Activated CD8-positive, alpha-beta T cell treated with anti-CD3 and anti-CD28 coated beads, Interleukin-2, amount 10 ng/mL, durations not matched to agents 7 days and 5 days (primary cell): ENCODE measurements at regions not wholly inside any gene's neighbourhood (a gene's known extent, or its start where the extent isn't known, plus 50 kb on each side); places are given as distances from the start of the nearest gene placed in this dataset.
"Not testable (repeated sequence)": the region's sequence is repeated elsewhere in the genome, so short reads cannot be mapped to it uniquely, and the experiment has no call there.

ENCODE experiments used
- ATAC-seq: fragments of 150-1000 bp; cut with Tn5 transposase; one replicate; pipeline ENCODE4 v1.10.0; 2021; ENCODE audit warnings: moderate library complexity
- CTCF ChIA-PET: fragments of 350-600 bp; sonication (Branson Sonifier 250); formaldehyde crosslinking; loops from one replicate; lab custom pipeline; 2021; ENCODE audit warnings: antibody characterized with exemption; lab: Charles Lee
- POLR2A ChIA-PET: fragments of 350-600 bp; sonication (Branson Sonifier 250); formaldehyde crosslinking; loops from one replicate; lab custom pipeline; 2021; ENCODE audit warnings: antibody characterized with exemption; lab: Charles Lee
- DNase-seq: peaks from one replicate; pipeline ENCODE4 v3.0.0-alpha.2; 2020
- H3K27ac Mint-ChIP-seq: one replicate; pipeline ENCODE4 v1.8.0; 2021; ENCODE audit warnings: mild to moderate bottlenecking, mixed read lengths
- H3K27me3 Mint-ChIP-seq: one replicate; pipeline ENCODE4 v1.8.0; 2021; ENCODE audit warnings: low read depth, mixed read lengths
- H3K36me3 Mint-ChIP-seq: one replicate; pipeline ENCODE4 v1.8.0; 2021; ENCODE audit warnings: low read depth, mixed read lengths
- H3K4me1 Mint-ChIP-seq: one replicate; pipeline ENCODE4 v1.8.0; 2021; ENCODE audit warnings: low read depth, mixed read lengths
- H3K4me3 Mint-ChIP-seq: one replicate; pipeline ENCODE4 v1.8.0; 2021; ENCODE audit warnings: mild to moderate bottlenecking, mixed read lengths
- H3K9me3 Mint-ChIP-seq: one replicate; pipeline ENCODE4 v1.8.0; 2022; ENCODE audit warnings: mixed read lengths; ENCODE audit not compliant: insufficient read depth

DNA sequence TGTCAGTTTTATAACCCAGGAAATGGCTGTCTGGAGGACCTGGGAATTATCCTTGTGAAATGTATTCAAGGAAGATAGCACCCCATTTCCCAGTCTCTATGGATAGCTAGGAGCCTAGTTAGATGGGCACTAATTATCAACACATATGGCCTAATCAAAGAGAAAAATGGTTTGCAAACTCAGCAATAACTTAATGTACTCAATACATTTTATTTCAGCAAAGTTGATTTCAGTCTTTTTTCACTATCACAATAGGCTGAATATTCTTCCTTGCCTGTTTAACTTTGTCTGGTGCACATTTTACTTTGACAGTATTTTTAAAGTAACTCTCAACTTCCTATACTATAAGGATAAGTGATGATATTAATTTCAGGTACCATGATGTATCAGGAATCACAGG lies 756.3 kb downstream of the CCDC85A start:
- Mint-ChIP-seq H3K36me3 (no peaks in the 10 kb centered on the region), H3K9me3 (peaks cover 19% of the 10 kb centered on the region), H3K27ac (no peak overlapping the region), H3K27me3 (no peaks in the 10 kb centered on the region), H3K4me3 (no peak overlapping the region), H3K4me1 (no peaks in the 10 kb centered on the region)
- CTCF ChIA-PET = no interaction called here
- POLR2A ChIA-PET = no interaction called here
- DNase-seq (no peak), ATAC-seq (no peak)

DNA sequence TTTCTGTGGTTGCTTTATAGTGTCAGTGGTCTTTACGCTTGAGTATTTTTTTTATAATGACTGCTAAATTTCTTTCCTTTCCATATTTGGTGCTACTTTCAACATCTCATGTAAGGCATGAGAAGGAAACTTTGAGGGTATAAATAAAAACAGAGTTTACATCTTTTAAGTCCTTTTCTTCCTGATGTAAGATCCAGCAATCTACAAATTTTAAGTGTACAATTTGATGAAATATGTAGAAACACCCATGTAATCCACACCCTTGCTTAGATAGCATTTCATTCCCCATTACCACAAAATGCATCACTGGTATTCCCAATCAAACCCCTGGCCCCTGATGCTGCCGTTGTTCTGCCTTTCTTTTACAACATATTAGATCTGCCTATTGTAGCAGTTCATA lies 769.1 kb downstream of the CCDC85A start:
- H3K4me1 Mint-ChIP-seq = no peaks in the 10 kb centered on the region
- no peak for ATAC-seq

DNA sequence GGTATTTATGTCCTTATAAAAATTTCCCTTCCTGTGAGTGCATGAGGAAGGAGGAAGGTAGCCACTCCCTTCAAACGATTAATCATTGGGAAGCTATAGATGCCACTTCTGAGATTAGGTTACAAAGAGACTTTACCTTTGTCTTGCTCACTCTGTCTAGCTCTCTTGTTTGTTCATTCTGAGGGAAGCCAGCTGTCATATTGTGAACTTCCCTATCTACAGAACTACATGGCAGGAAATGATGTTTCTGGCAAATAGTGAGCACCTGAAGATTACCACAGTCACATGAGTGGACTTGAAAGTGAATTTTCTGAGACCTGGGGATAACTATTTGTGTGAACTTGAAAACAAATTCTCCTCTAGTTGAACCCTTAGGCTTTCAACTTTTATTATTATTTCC lies 776.8 kb downstream of the CCDC85A start:
- Mint-ChIP-seq H3K4me3 (no peak overlapping the region), H3K9me3 (peaks cover 5% of the 10 kb centered on the region), H3K27me3 (no peaks in the 10 kb centered on the region), H3K4me1 (no peaks in the 10 kb centered on the region), H3K36me3 (no peaks in the 10 kb centered on the region), H3K27ac (no peak overlapping the region)
- no peak for ATAC-seq
- CTCF ChIA-PET = no interaction called here
- no peak for DNase-seq
- POLR2A ChIA-PET = no interaction called here

More for the DNA sequence above, 769.1 kb downstream of the CCDC85A start:
- POLR2A ChIA-PET = no interaction called here
- Mint-ChIP-seq H3K27ac (no peak overlapping the region), H3K4me3 (no peak overlapping the region), H3K27me3 (no peaks in the 10 kb centered on the region), H3K36me3 (no peaks in the 10 kb centered on the region), H3K9me3 (peaks cover 23% of the 10 kb centered on the region)
- no peak for DNase-seq
- CTCF ChIA-PET = no interaction called here

DNA sequence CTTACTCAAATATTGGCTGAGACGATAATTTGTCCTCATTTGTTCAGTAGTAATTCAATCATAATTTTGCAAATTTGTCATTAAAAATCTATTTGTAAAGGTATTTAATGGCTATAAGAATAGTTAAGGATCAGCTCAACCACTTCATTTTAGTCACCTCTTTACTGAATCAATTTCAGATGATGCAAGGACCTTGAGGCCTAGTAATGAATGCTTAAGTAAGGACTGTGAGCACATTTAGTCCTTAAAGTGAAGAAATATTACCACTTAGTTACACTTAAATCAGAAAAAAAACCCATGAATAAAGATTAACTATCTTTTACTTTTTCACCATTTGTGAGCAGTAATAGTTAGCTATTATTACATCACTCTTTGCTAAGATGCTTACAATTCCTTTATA lies 778.9 kb downstream of the CCDC85A start:
- no peaks in the 10 kb centered on the region for H3K27me3 Mint-ChIP-seq
- H3K9me3 Mint-ChIP-seq = no peaks in the 10 kb centered on the region
- ATAC-seq = no peak
- POLR2A ChIA-PET = no interaction called here
- H3K27ac Mint-ChIP-seq = no peak overlapping the region
- no peaks in the 10 kb centered on the region for H3K4me1 Mint-ChIP-seq
- no peaks in the 10 kb centered on the region for H3K36me3 Mint-ChIP-seq
- no peak overlapping the region for H3K4me3 Mint-ChIP-seq
- no peak for DNase-seq
- CTCF ChIA-PET = no interaction called here

DNA sequence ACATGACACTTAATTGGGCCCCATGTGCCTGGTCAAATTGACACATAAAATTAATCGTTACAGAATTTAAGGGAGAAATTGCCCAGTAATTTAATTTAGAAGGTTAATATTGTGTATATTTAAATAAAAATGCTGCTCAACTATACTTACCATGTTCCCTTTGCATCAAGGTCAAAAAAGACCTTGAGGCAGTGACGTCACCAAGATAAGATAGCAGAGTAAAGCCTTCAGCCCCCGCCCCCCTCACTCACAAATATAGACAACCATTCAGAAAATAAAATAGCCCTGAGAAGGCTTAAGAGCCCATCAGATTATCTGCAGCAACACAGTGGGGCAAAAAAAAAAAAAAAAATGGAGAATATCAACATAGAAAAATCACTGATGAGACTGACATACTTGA lies 785.7 kb downstream of the CCDC85A start:
- DNase-seq (no peak), ATAC-seq (no peak)
- H3K27ac Mint-ChIP-seq = no peak overlapping the region
- H3K4me3 Mint-ChIP-seq = no peak overlapping the region
- H3K27me3 Mint-ChIP-seq = no peaks in the 10 kb centered on the region
- no peaks in the 10 kb centered on the region for H3K4me1 Mint-ChIP-seq
- ChIA-PET CTCF (no interaction called here), POLR2A (no interaction called here)
- no peaks in the 10 kb centered on the region for H3K36me3 Mint-ChIP-seq
- peaks cover 19% of the 10 kb centered on the region for H3K9me3 Mint-ChIP-seq

DNA sequence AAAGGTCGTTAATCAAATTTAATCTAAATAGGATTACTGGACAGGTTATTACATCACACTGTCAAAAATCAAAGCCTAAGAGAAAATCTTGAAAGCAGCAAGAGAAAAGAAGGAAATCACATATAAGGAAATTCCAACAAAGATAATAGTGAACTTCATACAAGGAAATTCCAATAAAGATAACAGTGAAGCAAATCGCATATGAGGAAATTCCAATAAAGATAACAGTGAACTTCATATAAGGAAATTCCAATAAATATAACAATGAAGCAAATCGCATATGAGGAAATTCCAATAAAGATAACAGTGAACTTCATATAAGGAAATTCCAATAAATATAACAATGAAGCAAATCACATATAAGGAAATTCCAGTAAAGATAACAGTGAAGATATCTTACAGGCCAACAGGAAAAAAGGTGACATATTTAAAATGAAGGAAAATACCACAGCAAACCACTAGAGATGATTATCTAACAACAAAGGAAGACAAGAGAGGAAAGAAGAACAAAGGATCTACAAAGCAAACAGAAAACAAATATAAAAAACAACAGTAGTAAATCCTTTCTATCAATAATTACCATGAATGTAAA lies 787.7 kb downstream of the CCDC85A start:
- ATAC-seq (no peak), DNase-seq (no peak)
- ChIA-PET POLR2A (no interaction called here), CTCF (no interaction called here)
- no peaks in the 10 kb centered on the region for H3K36me3 Mint-ChIP-seq
- peaks cover 19% of the 10 kb centered on the region for H3K9me3 Mint-ChIP-seq
- H3K27ac Mint-ChIP-seq = no peak overlapping the region
- H3K27me3 Mint-ChIP-seq = no peaks in the 10 kb centered on the region
- no peaks in the 10 kb centered on the region for H3K4me1 Mint-ChIP-seq
- H3K4me3 Mint-ChIP-seq = no peak overlapping the region

DNA sequence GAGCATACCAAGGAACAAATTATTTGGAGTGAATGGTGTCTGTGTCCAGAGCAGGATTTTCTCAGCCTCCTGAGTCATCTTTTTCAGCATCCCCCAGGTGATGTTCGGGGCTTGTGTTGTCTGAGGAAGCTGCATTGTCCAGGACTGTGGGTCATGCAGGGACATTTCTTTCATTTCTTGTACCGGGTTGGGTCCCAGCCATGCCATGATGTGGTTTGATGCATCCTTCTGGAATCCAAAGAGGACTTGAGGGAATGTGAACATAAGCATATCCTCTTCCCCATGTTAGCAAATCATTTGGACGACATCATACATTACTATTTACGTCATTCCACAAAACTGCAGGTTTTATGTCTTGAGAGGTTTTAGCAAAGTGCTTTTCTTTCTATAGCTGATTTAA lies 797.8 kb downstream of the CCDC85A start:
- Mint-ChIP-seq H3K9me3 (peaks cover 31% of the 10 kb centered on the region), H3K36me3 (no peaks in the 10 kb centered on the region), H3K27ac (no peak overlapping the region), H3K4me1 (no peaks in the 10 kb centered on the region), H3K4me3 (no peak overlapping the region), H3K27me3 (no peaks in the 10 kb centered on the region)
- no peak for DNase-seq
- ChIA-PET POLR2A (no interaction called here), CTCF (no interaction called here)
- no peak for ATAC-seq

DNA sequence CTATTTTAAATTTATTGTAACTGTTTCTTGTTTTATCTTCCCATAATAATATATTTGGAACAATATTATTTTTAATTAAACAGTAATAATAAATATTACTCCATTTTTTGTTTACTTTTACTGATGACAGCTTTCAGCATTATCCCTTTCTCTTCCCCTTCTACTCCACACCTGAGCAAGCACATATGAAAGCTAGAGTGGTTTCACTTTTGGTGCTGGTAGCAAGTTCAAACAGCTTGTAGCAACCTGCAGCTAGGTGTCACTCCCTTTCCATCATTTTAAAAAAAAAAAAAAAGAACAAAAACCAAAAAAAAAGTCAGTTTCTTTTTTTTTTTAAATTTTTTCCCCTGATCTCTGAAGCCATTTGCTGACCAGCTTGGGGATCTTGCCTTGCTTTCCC lies 801.8 kb downstream of the CCDC85A start:
- CTCF ChIA-PET = no interaction called here
- ATAC-seq (no peak), DNase-seq (no peak)
- no peaks in the 10 kb centered on the region for H3K36me3 Mint-ChIP-seq
- no peaks in the 10 kb centered on the region for H3K27me3 Mint-ChIP-seq
- POLR2A ChIA-PET = no interaction called here
- H3K27ac Mint-ChIP-seq = no peak overlapping the region
- H3K9me3 Mint-ChIP-seq = peaks cover 17% of the 10 kb centered on the region
- H3K4me1 Mint-ChIP-seq = no peaks in the 10 kb centered on the region
- H3K4me3 Mint-ChIP-seq = no peak overlapping the region

DNA sequence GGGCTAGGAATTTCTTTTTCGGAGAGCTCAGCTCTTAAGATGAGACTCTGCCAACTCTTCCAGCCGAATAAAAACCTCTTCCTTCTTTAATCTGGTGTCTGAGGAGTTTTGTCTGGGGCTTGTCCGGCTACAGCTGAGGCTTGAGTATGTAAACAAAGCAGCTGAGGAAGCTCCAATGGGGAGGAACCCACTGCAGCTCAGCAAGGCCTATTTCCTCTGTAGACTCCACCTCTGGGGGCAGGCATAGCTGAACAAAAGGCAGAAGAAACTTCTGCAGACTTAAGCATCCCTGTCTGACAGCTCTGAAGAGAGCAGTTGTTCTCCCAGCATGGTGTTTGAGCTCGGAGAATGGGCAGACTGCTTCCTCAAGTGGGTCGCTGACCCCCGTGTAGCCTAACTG lies 838.7 kb downstream of the CCDC85A start:
- peaks cover 21% of the 10 kb centered on the region for H3K9me3 Mint-ChIP-seq
- H3K4me1 Mint-ChIP-seq = no peaks in the 10 kb centered on the region
- POLR2A ChIA-PET = no interaction called here
- H3K4me3 Mint-ChIP-seq = no peak overlapping the region
- H3K36me3 Mint-ChIP-seq = no peaks in the 10 kb centered on the region
- ATAC-seq (no peak), DNase-seq (no peak)
- H3K27ac Mint-ChIP-seq = no peak overlapping the region
- CTCF ChIA-PET = no interaction called here
- H3K27me3 Mint-ChIP-seq = no peaks in the 10 kb centered on the region

DNA sequence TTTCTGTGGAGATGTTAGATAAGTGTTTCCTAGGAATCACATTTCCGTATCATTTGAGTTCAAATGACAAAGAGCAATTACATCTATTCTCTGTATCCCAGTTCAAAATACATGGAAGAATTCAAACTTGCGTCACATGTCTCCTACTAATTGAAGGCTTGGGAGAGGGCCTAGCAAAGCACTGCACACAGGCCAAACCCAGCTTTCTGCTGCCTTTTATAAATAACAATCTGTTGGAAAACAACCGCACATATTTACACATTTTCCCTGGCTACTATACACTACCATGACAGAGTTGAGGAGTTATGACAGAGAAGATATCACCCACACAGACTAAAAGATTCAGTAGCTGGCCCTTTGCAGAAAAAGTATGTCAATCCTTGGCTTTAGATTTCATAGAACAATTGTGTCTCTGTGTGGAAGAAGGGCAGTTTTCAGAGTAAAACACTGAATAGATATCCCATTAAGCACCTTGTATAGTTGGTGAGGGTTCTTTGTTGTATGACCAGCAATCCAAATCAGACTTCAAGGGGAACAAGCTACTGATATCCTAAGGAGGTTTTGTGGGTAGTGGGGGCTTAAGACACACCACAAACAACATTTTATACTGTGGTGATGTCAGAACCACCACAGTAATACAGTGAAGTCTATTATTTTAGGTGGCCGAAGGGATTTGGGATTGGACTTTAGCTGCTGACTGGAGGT lies 861.3 kb downstream of the CCDC85A start:
- DNase-seq (no peak), ATAC-seq (no peak)
- Mint-ChIP-seq H3K27ac (no peak overlapping the region), H3K9me3 (peaks cover 27% of the 10 kb centered on the region), H3K27me3 (no peaks in the 10 kb centered on the region), H3K4me3 (no peak overlapping the region), H3K36me3 (no peaks in the 10 kb centered on the region), H3K4me1 (no peaks in the 10 kb centered on the region)
- ChIA-PET CTCF (no interaction called here), POLR2A (no interaction called here)

DNA sequence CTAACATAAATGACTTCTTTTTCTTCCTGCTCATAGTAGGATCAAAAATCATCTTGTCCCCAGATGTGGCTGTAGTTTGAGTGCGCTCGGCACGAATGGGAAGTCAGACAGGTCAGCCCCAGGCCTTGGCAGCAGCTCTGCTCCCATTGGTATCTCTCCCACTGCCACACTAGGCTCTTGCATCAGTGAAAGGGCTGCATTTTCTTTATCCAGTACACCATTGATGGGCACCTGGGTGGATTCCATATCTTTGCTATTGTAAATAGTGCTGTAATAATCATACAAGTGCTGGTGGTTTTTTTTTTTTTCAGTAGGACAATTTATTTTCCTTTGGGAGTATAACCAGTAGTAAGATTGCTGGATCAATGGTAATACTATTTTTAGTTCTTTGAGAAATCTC lies 865.5 kb downstream of the CCDC85A start:
- POLR2A ChIA-PET = no interaction called here
- CTCF ChIA-PET = no interaction called here
- no peaks in the 10 kb centered on the region for H3K27me3 Mint-ChIP-seq
- H3K27ac Mint-ChIP-seq = no peak overlapping the region
- ATAC-seq = no peak
- DNase-seq = no peak
- H3K9me3 Mint-ChIP-seq = peaks cover 18% of the 10 kb centered on the region
- no peak overlapping the region for H3K4me3 Mint-ChIP-seq
- no peaks in the 10 kb centered on the region for H3K36me3 Mint-ChIP-seq
- no peaks in the 10 kb centered on the region for H3K4me1 Mint-ChIP-seq

DNA sequence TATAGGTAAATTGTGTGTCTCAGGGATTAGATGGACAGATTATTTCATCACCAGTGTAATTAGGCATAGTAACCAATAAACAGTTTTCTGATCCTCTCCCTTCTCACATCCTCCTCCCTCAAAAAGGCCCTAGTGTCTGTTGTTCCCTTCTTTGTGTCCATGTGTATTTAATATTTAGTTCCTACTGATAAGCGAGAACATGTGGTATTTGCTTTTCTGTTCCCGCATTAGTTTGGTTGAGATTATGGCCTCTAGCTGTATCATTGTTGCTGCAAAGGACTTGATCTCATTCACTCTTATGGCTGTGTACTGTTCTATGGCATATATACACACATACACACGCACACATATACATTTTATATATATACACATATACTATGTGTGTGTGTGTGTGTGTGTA lies 866.2 kb downstream of the CCDC85A start:
- Mint-ChIP-seq H3K27ac (no peak overlapping the region), H3K4me3 (no peak overlapping the region), H3K9me3 (peaks cover 18% of the 10 kb centered on the region), H3K36me3 (no peaks in the 10 kb centered on the region), H3K27me3 (no peaks in the 10 kb centered on the region), H3K4me1 (no peaks in the 10 kb centered on the region)
- DNase-seq (no peak), ATAC-seq (no peak)
- POLR2A ChIA-PET = no interaction called here
- CTCF ChIA-PET = no interaction called here

DNA sequence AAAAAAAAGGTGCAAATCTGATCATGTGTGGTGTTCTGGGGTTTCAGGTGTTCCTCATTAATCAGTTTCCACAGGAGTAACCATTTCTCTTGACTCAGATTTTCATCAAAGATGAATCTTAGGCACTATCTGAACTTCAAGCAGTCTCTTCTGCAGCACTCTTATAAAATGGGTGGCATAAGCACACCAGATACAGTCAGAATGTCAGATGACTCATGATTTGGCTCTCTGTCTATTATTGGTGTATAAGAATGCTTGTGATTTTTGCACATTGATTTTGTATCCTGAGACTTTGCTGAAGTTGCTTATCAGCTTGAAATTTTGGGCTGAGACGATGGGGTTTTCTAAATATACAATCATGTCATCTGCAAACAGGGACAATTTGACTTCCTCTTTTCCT lies 882.5 kb downstream of the CCDC85A start:
- H3K4me1 Mint-ChIP-seq, H3K9me3 Mint-ChIP-seq, CTCF ChIA-PET, DNase-seq, ATAC-seq, H3K27me3 Mint-ChIP-seq, H3K27ac Mint-ChIP-seq, POLR2A ChIA-PET, H3K36me3 Mint-ChIP-seq, H3K4me3 Mint-ChIP-seq: not testable (repeated sequence)
